Activated CD4-positive, alpha-beta T cell treated with anti-CD3 and anti-CD28 coated beads for 24 hours (primary cell): ENCODE measurements at regions not wholly inside any gene's neighbourhood (a gene's known extent, or its start where the extent isn't known, plus 50 kb on each side); places are given as distances from the start of the nearest gene placed in this dataset.

Experiments
- DNase-seq, 2 donors: peaks; one replicate each; pipeline ENCODE4 v3.0.0-alpha.2; 2020; ENCODE audit warnings: low read depth in 2 of 2

DNA sequence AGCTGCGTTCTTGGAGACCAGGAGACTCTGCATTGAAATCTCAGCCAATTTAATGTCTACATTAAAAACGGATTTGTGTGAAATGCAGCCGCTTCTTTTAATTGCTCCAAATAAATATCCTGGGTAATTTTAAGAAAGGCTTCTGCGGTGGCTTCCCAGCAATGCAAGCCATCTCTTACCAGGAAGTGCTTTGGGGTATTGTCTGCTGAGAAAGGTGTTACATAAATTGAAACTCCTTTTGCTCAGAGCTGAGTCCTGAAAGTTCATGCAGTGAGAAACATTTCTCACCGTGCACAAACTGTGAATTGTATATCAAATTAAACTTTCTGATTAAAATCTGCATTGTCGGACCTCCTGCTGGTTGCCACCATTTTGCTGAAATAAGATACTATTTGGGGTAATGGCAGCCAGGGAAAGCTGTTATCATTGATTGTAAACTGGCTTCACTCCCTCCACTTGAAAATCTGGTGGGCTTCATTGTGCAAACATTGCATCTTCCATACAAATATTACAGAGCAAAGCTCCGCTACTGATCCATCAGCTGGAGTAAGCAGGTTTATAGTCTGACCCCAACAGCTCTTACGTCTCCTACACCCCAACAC, 59.5 kb downstream of the ZIC5 start:
- no peak for DNase-seq

DNA sequence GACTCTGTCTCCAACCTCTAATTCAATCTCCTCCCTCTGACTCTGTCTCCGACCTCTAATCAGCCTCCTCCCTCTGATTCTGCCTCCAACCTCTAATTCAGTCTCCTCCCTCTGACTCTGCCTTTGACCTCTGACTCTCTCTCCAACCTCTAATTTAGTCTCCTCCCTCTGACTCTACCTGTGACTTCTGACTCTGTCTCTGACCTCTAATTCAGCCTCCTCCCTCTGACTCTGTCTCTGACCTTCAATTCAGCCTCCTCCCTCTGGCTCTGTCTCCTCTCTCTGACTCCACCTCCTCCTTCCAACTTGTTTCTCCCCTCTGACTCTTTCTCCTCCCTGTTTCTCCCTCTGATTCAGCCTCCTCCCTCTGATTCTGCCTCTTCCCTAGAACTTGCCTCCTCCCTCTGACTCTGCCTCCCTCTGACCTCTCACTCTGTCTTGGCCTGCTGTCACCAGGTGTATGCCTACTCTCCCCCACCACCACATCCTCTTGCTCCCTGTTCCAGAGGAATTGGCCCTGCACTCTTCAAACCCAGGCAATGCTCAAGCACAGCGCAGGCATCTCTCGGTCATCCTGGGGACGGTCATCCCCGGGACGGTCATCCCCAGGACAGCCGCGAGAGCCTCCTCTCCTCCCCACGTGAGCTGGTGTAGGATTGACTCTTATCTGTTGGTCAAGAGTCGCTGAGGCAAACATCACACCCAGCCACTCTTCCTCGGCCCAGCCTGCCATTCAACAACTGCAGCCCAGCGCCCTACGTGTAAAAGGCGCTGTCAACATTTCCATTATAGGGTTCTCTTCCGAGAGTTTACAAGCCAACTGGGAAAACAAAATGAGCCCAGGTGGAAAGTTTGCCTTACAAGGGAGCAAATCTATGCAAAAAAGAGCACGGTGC, 60.2 kb downstream of the ZIC5 start:
- no peak for DNase-seq

DNA sequence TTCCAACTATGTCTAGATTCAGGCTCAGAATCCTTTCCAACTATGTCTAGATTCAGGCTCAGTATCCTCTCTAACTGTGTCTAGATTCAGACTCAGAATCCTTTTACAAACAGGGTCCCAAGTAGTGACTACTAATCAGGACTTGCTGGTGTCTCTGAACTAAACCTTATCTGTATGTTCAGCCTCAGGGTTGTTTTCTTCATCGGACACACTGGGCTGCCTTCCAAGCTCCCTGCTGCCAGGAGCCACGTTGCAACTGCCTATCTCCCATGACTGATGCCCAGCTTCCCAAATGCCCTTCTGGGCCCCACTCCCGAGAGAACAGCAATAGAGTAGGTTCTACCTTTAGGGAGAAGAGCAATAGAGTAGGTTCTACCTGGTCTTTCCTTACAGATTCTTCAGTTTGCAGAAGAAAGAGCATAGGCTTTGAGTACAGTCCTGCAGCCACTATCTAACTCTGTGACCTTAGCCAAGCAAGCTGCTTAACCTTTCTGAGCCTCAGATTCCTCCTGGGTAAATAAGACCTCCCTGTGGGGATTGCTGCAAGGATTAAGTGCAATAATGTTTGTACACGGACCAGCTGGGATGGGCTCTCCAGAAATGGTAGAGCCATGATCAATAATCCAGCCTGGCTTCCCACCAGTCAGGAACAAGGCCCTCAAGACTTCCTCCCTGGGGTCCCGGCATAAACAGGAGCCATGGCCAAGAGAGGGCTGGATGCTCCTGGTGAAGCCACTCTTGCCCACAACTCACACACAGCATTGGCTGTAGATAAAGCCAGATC, 61.5 kb downstream of the ZIC5 start:
- DNase-seq = no peak

DNA sequence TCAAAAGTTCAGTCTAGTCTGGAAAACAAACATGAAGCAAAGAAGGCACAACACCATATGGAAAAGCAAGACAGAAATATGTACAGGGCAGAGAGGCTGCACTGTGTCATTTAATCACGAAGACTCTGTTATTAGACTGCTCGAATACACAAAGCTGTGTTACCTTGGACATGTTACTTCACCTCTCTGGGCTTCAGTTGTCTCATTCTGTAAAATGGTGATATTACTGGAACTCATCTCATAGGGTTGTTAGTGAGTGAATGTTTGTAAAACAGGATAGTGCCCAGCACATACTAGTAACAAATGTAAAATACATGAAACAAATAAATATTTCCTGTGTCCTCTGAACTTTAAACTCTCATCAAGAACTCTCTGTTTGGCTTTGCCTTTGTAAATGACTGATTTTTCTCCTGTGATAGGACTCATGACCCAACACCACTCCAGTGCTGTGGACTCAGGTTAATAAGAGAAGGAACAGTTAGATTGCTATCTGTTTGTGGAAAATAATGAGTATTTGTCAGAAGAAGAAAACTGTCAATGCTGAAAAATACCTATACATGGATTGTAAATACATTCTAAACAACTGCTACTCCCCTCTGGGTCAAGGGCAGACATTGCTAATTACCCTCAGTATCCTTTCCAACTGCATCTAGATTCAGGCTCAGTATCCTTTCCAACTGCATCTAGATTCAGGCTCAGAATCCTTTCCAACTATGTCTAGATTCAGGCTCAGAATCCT, 62.3 kb downstream of the ZIC5 start:
- DNase-seq = no peak

DNA sequence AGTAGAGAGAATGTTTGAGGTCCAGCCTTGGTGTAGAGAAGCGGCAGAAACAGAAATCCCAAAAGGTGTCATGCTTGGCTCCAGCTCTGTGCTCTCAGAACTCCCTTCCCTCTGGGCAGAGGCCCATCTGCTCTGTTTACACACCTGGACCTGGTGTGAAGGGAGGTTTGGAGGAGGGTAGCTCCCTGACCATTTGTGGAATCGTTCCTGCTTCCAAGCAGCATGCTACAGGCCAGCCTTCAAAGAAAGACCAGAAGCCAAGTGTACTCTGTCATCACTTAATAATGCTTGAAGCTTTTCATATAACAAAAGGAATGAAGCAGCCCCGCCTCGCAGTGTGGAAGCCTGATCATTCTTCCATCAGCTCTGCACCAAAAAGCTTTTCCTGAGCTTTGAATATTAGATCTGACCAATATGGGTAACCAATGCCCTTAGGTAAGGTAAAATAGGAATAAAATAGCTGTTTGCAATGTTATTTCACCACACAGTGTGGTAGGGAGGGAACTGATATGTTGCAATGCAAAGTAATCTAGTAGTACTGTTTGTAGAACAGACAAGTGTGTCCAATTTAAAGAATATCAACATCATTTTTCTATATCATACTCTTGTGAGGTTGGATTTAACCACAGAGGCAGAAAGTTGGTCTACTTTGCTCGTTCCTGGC, 63.3 kb downstream of the ZIC5 start:
- no peak for DNase-seq

DNA sequence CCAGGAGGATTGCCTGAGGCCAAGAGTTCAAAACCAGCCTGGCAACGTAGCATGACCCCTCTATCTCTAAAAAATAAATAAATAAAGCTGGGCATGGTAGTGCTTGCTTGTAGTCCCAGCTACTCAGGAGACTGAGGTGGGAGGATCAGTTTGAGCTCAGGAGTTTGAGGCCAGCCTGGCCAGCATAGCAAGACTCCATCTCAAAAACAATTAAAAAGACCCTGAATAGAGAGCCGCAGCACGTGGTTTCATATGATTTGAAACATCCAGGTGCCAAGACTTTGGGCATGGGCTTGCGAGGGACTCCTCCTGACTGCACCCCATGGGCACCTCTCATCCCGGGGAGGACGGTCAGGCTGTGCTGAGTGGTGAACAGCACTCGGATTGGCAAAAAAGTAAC, 63.9 kb downstream of the ZIC5 start:
- no peak for DNase-seq

DNA sequence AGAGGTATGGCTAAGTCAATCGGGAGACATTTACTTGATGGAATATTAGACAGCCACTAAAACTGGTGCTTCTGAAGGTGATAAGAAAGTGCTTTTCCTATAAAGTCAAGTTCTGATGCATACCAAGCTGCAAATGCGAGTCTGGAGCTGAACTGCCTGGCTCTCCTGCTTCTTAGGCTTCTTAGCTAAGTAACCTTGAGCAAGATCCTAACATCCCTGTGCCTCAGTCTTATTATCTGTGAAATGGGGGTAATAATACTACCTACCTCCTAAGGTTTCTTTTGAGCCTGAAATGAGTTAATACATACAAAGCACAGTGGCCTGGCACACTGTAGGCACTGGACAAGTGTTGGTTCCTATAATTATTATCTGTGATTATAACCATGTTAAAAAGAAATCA, 64.5 kb downstream of the ZIC5 start:
- no peak for DNase-seq

DNA sequence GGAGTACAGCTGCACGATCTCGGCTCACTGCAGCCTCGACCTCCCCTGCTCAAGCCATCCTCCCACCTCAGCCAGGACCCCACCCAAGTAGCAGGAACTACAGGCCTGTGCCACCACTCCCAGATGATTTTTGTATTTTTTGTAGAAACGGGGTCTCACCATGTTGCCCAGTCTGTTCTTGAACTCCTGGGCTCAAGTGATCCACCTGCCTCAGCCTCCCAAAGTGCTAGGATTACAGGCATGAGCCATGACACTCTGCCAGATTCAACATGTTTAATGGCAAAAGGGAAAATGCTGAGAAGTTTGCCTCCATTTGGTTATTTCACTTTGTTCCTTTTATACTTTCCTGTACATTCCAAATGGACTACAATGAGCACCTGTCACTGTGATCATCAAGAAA, 65.8 kb downstream of the ZIC5 start:
- no peak for DNase-seq

DNA sequence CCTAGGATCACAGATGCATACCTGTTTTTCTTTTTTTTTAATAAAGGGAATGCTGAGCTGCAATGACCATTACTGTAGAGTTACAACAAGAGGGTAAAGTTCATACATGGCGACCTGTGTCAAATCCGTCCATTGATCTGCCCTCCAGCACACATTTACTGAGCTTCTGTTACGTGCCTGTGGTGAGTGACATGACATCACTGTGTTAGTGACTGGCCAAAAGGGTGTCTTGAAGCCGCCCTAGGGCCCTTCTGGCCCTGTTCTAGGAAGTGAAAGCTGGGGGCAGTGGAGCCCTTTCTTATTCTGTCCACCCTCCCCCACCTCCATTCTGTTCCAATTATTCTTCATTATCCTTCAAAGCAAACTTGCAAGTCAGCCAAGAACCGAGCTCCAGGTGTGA, 66.3 kb downstream of the ZIC5 start:
- DNase-seq = no peak

DNA sequence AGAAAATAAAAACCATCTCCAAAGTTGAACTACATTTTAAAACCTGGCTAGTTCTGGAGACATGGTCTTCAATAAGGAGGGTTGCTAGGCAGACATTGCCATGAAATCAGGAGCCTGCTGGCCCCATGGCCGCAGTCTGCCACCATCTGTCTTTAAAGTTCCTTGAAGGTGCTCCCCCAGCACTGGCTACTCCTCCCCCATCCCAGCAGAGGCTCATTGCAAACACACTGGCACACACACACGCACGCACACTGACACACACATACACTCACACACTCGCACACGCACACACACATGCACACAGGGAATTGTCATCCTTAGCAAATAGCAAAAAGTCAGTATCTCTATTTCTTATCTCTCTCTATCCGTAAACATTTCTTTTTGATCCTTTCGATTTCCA, 68.4 kb downstream of the ZIC5 start:
- no peak for DNase-seq

DNA sequence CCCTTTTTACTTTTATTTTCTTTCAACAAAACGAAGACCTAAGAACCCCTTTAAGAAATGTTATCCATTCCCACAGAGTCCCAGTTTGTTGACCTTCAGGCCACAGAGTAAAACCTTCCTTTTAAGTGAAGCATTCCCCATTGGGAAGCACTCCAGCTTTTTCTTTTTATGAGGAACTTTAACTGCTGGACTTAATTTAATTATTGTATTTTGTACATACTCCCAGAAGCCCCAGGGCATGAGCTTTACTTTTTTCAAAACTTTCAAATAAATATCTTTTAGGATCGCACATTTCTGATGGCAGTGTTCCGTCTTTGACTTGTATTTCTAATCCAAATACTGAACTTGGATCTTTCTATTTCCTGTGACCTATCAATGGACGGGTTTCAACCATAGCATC, 68.9 kb downstream of the ZIC5 start:
- no peak for DNase-seq

DNA sequence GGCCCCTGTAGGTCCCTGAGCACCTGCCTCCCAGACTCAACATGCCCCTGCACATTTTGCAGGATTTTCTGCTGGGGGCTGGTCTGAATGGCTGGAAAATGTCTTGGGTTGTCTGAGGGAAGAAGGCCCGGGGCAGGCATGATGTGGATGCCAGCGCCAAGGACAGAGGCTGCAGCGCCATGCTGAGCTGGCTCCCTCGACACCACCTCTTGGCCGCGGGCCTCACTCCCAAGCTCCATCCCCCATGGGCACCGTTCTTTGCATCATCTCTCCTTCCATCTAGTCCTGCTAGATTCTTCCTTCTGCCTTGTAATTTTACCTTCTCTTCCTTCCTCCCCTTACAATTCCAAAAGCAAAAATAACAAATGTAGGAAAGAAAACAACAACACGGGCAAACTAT, 70.6 kb downstream of the ZIC5 start:
- no peak for DNase-seq

DNA sequence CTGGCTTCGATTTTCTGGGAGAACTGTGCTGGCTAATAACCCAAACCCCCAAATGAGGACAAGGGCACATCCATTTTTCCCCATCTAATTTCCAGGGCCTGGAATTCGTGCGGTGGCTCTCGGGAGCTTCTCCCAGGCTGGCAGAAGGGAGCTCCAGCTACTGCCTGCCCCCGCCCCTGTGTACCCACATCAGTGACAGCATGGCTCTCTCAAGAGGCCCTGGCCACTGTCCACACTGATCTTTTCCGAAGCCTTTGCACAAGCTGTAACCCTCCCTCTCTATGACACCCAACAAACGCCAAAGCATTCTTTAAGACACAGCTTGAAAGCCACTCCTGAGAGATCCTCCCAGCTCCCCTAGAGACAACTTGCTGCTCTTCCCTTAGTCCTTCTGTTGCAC, 73.1 kb downstream of the ZIC5 start:
- no peak for DNase-seq

DNA sequence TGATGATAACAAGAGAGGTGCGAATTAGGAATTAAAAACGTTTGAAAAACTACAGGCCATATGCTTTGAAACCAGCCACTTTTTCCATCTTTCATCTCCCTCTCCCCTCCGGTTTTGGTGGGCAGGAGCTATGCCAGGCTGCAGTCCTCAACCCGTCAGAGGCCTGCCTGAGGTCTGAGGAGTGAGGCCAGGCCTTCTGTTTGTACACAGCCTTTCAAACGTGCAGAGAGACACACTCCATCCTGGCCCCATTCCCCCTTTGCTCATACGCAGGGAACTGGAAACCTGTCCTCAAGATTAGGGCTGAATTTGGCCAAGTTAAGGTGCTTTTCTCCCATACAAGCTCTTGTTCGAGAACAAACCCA, 74.5 kb downstream of the ZIC5 start:
- DNase-seq = no peak

DNA sequence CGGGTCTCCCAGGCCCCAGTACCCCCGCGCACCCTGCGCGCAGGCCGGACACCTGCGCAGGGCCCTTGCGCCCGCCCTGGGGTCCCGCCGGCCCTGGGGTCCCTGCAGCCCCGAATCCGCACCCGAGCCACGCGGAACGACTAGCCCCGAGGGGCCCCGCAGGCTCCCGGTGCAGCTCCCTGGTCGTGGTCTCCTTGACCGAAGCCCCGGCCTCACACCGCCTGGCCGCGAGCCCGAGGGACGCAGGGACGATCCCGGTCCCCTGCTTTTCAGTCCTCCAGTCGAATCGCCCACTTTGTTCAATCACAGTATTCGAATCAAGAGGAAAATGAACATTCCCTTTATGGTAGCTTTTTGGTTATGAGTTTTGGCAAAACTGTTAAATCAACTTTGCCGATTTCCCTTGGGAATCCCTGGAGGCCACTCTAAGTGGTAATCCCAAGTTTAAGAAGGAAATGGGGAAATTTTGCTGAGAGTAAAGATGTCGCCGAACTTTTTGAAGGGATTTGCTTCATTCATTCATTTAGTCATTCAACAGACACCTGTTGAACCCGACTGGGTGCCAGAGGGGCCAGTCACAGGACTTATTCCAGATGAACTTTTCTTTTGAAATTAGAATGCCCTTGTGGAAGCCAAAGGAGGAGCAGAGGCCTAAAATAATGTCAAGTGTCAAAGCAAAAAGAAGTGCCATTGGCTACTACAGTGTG, 75.0 kb downstream of the ZIC5 start:
- no peak for DNase-seq

DNA sequence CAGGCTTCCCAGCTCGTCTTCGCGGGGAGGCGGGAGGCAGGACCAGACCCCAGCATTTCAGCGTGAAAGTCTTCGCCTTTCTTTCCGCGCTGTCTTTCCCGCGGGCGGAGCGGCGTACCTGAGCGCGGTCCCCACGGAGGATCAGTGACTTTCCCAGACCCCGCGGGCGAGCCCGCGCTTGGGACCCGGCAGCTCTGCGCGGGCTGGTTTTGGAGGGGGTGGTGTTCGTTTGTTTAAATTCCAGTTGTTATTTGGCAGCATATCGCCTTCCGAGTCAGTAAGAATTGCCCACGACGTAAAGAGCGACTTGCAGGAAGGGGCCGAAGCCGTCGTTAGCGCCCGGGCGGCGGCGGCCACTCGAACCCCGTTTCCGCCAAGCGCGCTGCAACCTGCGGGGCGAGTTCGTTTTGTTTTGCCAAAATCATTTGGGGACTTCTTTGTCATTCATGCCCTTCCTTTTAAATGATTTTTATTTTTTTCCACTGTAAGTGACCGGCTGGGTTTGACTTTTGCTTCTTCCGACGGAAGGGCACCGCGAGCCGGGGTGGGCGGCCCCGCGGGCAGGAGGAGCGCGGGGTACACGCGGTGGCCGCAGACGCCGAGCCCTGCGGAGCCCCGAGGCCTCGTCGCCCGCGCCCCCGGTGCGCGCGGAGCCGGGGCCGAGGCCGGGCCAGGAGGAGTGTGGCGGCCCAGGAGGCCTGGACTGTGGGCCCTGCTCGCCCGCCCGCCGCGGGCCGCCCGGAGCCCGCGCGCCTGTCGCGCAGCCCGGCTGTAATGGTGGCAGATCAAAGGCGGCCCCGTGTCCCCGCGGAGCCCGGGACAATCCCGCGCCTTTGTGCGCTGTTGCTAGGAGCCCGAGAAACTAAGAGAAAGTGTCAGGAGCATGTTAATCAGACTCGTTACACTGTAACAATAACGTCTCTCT, 75.9 kb downstream of the ZIC5 start:
- DNase-seq = no peak

DNA sequence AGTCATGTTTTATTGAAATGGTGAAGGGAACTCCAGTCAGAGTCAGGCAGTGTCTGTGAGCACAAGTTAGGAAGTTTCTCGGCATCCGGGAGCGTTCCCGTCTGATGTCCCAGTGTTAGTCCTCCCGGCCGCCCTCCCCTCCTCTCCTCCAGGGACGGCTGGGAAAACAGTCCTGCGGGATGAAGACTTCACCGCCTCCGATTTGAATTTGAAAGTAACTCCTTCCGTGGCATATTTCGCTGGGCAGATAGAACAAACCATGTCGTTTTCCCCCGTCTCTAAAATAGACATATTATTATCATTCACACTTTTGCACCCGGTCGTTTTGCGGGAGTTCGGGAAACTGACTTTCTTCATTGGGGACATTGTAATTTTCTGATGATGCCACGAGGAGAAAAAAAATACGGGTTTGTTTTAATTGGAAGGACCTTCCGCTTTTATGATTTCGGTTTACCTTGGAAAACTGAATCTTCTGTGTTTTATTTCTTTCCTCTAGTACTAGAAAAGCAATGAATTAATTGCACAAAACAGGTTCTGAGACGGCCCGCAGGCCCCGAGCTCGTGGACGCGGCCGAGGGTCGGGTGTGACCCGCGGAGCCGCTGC, 76.6 kb downstream of the ZIC5 start:
- no peak for DNase-seq

DNA sequence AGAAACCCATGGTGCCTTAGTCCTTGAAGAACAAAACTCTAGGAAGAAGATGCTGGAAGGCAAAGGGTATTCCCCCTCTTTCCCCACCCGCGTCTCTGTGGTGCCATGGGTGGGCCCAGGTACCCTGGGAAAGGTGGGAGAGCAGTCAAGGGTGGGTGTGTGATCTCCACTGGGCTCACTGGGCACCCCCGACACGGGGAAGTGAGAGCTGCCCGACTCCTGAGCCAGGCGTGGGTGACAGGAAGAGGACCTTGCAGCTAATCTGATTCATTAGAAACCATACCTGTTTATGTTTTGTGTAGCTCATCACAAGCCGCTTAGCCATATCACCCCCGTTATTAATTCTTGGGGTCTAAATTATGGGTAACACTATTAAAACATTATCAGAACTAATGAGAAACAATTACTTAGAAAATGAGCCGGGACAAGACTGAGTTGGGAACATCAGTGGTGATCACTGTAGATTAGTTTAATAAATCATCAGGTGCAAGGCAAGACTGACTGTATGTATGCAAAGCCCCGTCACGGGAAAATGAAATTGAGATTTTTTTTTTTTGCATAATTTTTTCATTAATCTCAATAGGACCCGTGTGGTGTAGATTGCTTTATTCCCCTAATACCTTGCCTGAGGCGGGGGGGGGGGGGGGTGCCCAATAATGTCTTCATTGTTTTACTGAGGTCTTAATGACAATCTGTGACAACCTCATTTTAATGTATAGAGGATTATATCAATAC, 77.3 kb downstream of the ZIC5 start:
- DNase-seq = no peak

DNA sequence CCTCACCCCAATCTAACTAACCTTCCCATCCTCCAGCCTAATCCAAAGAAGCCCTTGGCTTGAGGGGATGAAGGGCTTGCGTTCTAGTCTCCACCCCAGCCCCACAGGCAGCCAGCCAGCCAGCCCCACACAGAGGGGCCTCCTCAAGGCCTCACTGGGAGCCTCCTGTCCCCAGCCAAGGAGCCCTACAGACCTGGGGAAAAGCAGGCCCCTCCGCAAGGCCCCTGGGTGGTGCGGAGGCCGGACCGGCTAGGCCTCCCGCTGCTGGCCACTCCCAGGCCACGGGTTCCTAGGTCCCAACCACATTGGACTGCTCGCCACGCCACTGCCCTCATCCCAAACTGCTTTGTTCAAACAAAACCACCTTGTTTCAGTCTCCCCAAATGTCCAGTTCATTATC, 78.0 kb downstream of the ZIC5 start:
- DNase-seq = no peak
